Esophagus muscularis mucosa (tissue), 4 donors: ENCODE measurements at regions not wholly inside any gene's neighbourhood (a gene's known extent, or its start where the extent isn't known, plus 50 kb on each side); places are given as distances from the start of the nearest gene placed in this dataset.

Experiments
- CTCF ChIP-seq, 3 experiments: fragments of 200-600 bp in 2 of 3; fragments of 450-650 bp in 1 of 3; sonication (generic) in 2 of 3; IDR thresholded peaks; one replicate each; pipeline ENCODE4 v1.5.1; 2017 to 2019; ENCODE audit warnings: antibody characterized with exemption in 3 of 3, mild to moderate bottlenecking in 2 of 3, moderate library complexity in 1 of 3
- EP300 ChIP-seq: sonication (generic); formaldehyde crosslinking; IDR thresholded peaks from one replicate; pipeline ENCODE4 v1.6.1; 2017; ENCODE audit warnings: antibody characterized with exemption
- POLR2A ChIP-seq: fragments of 450-650 bp; IDR thresholded peaks from one replicate; pipeline ENCODE4 v1.6.1; 2017; ENCODE audit warnings: antibody characterized with exemption, moderate library complexity, mild to moderate bottlenecking, low read depth
- POLR2AphosphoS5 ChIP-seq, 2 donors: sonication (generic); formaldehyde crosslinking; IDR thresholded peaks; one replicate each; pipeline ENCODE4 v1.6.1; 2017; ENCODE audit warnings: antibody characterized with exemption in 2 of 2

GRCh38 chr10:3838460-3839437, 53.7 kb upstream of the KLF6 start:
- TF ChIP-seq CTCF (IDR thresholded peaks at IDR 0.05), result no peak
- TF ChIP-seq POLR2AphosphoS5 (IDR thresholded peaks at IDR 0.05), result no peak
- no peak for TF ChIP-seq POLR2A
- TF ChIP-seq EP300, result no peak
